ENCODE measurements at regions not wholly inside any gene's neighbourhood (a gene's known extent, or its start where the extent isn't known, plus 50 kb on each side); places are given as distances from the start of the nearest gene placed in this dataset.

DNA sequence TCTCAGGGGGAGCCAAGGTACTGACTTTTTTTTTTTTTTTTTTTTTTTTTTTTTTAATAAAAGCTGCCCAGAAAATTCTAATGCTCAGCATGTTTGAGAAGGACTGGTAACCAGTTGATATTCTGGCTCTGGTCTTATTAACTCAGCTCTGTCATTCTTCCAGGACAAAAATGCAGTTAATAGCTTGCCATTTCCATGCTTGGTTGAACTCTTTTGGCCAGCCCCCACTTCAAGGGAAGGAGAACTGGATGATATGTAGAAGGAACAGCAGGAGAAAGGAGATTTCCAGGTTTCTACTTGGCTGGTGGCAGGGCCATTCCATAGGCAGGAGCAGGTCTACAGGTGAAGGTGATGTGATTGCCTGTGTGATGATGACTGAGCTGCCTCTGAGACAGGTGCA is 59.2 kb upstream of the TANC2 start:
- intact Hi-C loops (cut with micrococcal nuclease; ENCODE audit: unreplicated experiment), result no loop called here
- no TSS peak for BruUV-seq (replicated peaks)
- ChIA-PET POLR2A (interaction anchor here (0.7 to 0.9 kb wide), 2 partner anchors 19 to 753 kb away, joined by 4 to 7 read pairs; no protein-coding TSS in a partner anchor), CTCF (ENCODE audit: unreplicated experiment) (no interaction called here)
- DNase-seq (ENCODE audit: low spot score), result no peak
- Histone ChIP-seq H4K20me1 (ENCODE audit: insufficient read depth, low read length) (no peaks in the 10 kb centered on the region), H3K27ac (ENCODE audit: low read depth, low read length, poor library complexity, severe bottlenecking) (no peak overlapping the region), H3K36me3 (ENCODE audit: insufficient read depth, low read length) (no peaks in the 10 kb centered on the region), H2AFZ (ENCODE audit: low read length) (no peak overlapping the region), H3K4me1 (ENCODE audit: insufficient read depth, low read length, poor library complexity, severe bottlenecking) (no peaks in the 10 kb centered on the region), H3K9me2 (ENCODE audit: insufficient read depth, low read length) (no peaks in the 10 kb centered on the region), H3K4me2 (ENCODE audit: low read length) (no peak overlapping the region), H3K79me2 (ENCODE audit: insufficient read depth, low read depth, low read length) (no peaks in the 10 kb centered on the region), H3K9me3 (ENCODE audit: low read length) (no peaks in the 10 kb centered on the region), H3K4me3 (ENCODE audit: low read depth, low read length, poor library complexity, severe bottlenecking) (no peak overlapping the region)
- TF ChIP-seq EZH2phosphoT487 (IDR thresholded peaks at IDR 0.05; ENCODE audit: borderline replicate concordance, low read depth, low read length), result no peak
- TF ChIP-seq, protein P1, sequence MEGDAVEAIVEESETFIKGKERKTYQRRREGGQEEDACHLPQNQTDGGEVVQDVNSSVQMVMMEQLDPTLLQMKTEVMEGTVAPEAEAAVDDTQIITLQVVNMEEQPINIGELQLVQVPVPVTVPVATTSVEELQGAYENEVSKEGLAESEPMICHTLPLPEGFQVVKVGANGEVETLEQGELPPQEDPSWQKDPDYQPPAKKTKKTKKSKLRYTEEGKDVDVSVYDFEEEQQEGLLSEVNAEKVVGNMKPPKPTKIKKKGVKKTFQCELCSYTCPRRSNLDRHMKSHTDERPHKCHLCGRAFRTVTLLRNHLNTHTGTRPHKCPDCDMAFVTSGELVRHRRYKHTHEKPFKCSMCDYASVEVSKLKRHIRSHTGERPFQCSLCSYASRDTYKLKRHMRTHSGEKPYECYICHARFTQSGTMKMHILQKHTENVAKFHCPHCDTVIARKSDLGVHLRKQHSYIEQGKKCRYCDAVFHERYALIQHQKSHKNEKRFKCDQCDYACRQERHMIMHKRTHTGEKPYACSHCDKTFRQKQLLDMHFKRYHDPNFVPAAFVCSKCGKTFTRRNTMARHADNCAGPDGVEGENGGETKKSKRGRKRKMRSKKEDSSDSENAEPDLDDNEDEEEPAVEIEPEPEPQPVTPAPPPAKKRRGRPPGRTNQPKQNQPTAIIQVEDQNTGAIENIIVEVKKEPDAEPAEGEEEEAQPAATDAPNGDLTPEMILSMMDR (conservative IDR thresholded peaks at IDR 0.05; ENCODE audit: low read length), result no peak

DNA sequence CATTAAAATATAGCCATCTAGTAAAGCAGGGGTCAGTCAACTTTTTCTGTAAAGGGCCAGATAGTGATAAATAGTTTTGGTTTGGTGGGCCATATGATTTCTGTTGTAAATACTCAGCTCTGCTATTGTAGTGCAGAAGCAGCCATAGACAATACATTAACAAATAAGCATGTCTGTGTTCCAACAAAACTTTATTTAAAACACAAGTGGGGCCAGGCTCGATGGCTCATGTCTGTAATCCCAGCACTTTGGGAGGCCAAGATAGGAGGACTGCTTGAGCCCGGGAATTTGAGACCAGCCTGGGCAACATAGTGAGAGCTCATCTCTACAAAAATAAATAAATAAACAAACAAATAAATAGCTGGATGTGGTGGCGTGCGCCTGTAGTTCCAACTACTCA is 60.8 kb upstream of the TANC2 start:
- H3K4me2 ChIP-seq (ENCODE audit: low read length), result no peak overlapping the region
- TF ChIP-seq, protein P1 (conservative IDR thresholded peaks at IDR 0.05; ENCODE audit: low read length), result no peak
- TF ChIP-seq EZH2phosphoT487 (IDR thresholded peaks at IDR 0.05; ENCODE audit: borderline replicate concordance, low read depth, low read length), result no peak
- POLR2A ChIA-PET, result interaction anchor here (0.6 kb wide), 1 partner anchor 466 kb away, joined by 4 read pairs; no protein-coding TSS in a partner anchor
- CTCF ChIA-PET (ENCODE audit: unreplicated experiment), result no interaction called here
- no peak overlapping the region for H3K4me3 ChIP-seq (ENCODE audit: low read depth, low read length, poor library complexity, severe bottlenecking)
- H2AFZ ChIP-seq (ENCODE audit: low read length), result no peak overlapping the region
- H3K79me2 ChIP-seq (ENCODE audit: insufficient read depth, low read depth, low read length), result no peaks in the 10 kb centered on the region
- H3K4me1 ChIP-seq (ENCODE audit: insufficient read depth, low read length, poor library complexity, severe bottlenecking), result no peaks in the 10 kb centered on the region
- DNase-seq (ENCODE audit: low spot score), result no peak
- H3K9me3 ChIP-seq (ENCODE audit: low read length), result no peaks in the 10 kb centered on the region
- H3K27ac ChIP-seq (ENCODE audit: low read depth, low read length, poor library complexity, severe bottlenecking), result no peak overlapping the region
- intact Hi-C loops (cut with micrococcal nuclease; ENCODE audit: unreplicated experiment), result no loop called here
- no peaks in the 10 kb centered on the region for H4K20me1 ChIP-seq (ENCODE audit: insufficient read depth, low read length)
- no peaks in the 10 kb centered on the region for H3K36me3 ChIP-seq (ENCODE audit: insufficient read depth, low read length)
- no peaks in the 10 kb centered on the region for H3K9me2 ChIP-seq (ENCODE audit: insufficient read depth, low read length)
- BruUV-seq (replicated peaks), result no TSS peak

DNA sequence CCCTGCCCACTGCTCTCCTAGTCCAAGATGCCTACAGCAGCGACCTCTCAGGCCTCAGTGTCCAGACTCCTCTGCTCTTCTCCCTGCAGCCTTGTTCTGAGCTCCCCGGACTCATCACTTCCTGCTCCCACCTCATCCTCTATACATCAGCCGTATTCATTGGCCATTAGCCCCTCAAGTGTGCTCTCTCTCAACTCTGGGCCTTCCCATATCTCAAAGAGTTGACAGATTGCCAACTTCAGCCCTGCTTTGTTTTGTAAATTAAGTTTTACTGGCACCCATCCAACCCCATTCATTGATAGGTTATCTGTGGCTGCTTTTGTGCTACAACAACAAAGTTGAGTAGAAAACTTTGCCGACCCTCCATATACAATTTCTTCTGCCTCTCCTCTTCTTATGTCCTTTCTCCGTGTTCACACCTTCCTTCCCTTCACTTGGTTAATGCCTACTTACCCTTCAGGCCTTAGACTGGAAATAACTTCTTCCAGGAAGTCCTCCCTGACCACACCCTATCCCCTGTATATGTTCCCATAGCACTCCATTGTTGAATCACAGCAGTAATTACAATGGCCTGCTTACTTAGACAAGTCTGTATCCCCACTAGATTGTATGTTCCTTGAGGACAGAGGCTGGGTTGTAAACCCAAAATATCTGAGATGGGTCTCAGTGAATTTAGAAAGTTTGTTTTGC is 63.4 kb upstream of the TANC2 start:
- POLR2A ChIA-PET, result no interaction called here
- CTCF ChIA-PET (ENCODE audit: unreplicated experiment), result no interaction called here
- Histone ChIP-seq H3K9me3 (ENCODE audit: low read length) (no peaks in the 10 kb centered on the region), H3K4me1 (ENCODE audit: insufficient read depth, low read length, poor library complexity, severe bottlenecking) (no peaks in the 10 kb centered on the region), H3K4me3 (ENCODE audit: low read depth, low read length, poor library complexity, severe bottlenecking) (no peak overlapping the region), H2AFZ (ENCODE audit: low read length) (no peak overlapping the region), H3K36me3 (ENCODE audit: insufficient read depth, low read length) (no peaks in the 10 kb centered on the region), H3K79me2 (ENCODE audit: insufficient read depth, low read depth, low read length) (no peaks in the 10 kb centered on the region), H3K9me2 (ENCODE audit: insufficient read depth, low read length) (no peaks in the 10 kb centered on the region), H3K27ac (ENCODE audit: low read depth, low read length, poor library complexity, severe bottlenecking) (no peak overlapping the region), H3K4me2 (ENCODE audit: low read length) (no peak overlapping the region), H4K20me1 (ENCODE audit: insufficient read depth, low read length) (no peaks in the 10 kb centered on the region)
- TF ChIP-seq EZH2phosphoT487 (IDR thresholded peaks at IDR 0.05; ENCODE audit: borderline replicate concordance, low read depth, low read length), result no peak
- TF ChIP-seq, protein P1 (conservative IDR thresholded peaks at IDR 0.05; ENCODE audit: low read length), result no peak
- BruUV-seq (replicated peaks), result no TSS peak
- DNase-seq (ENCODE audit: low spot score), result no peak
- intact Hi-C loops (cut with micrococcal nuclease; ENCODE audit: unreplicated experiment), result no loop called here
